SK-N-SH treated with all-trans-retinoic acid at 6 μM for 48 hours (cell line): ENCODE measurements at regions not wholly inside any gene's neighbourhood (a gene's known extent, or its start where the extent isn't known, plus 50 kb on each side); places are given as distances from the start of the nearest gene placed in this dataset.

ENCODE experiments used
- ARNTL ChIP-seq: fragments of 450-650 bp; formaldehyde crosslinking; IDR thresholded peaks from 2 replicates; pipeline ENCODE4 v1.5.0; 2020; ENCODE audit warnings: low read depth, mild to moderate bottlenecking, moderate library complexity, borderline replicate concordance
- CSDC2 ChIP-seq: fragments of 250-450 bp; sonication (Bioruptor Pico); IDR thresholded peaks from 2 replicates; pipeline ENCODE4 v1.5.0; 2020; ENCODE audit warnings: mild to moderate bottlenecking, moderate library complexity
- SNAI2 ChIP-seq: fragments of 250-450 bp; sonication (Bioruptor Pico); IDR thresholded peaks from 2 replicates; pipeline ENCODE4 v1.5.0; 2020; ENCODE audit warnings: mild to moderate bottlenecking, moderate library complexity
- TSHZ2 ChIP-seq: fragments of 250-450 bp; sonication (Bioruptor Pico); IDR thresholded peaks from 2 replicates; pipeline ENCODE4 v1.5.0; 2020; ENCODE audit warnings: mild to moderate bottlenecking, moderate library complexity
- ZFP30 ChIP-seq: fragments of 450-650 bp; formaldehyde crosslinking; IDR thresholded peaks from 2 replicates; pipeline ENCODE4 v1.5.0; 2022; ENCODE audit warnings: mild to moderate bottlenecking, moderate library complexity
- TF ChIP-seq, protein P1 (sequence below): fragments of 250-450 bp; sonication (Bioruptor Pico); IDR thresholded peaks from 2 replicates; pipeline ENCODE4 v1.5.1; 2021; ENCODE audit warnings: mild to moderate bottlenecking, moderate library complexity

- TF ChIP-seq CSDC2 (CRISPR knock-in tag) (no peak), TSHZ2 (CRISPR knock-in tag) (no peak), ARNTL (CRISPR knock-in tag) (no peak), SNAI2 (CRISPR knock-in tag) (no peak), ZFP30 (CRISPR knock-in tag) (no peak)
- TF ChIP-seq, protein P1, sequence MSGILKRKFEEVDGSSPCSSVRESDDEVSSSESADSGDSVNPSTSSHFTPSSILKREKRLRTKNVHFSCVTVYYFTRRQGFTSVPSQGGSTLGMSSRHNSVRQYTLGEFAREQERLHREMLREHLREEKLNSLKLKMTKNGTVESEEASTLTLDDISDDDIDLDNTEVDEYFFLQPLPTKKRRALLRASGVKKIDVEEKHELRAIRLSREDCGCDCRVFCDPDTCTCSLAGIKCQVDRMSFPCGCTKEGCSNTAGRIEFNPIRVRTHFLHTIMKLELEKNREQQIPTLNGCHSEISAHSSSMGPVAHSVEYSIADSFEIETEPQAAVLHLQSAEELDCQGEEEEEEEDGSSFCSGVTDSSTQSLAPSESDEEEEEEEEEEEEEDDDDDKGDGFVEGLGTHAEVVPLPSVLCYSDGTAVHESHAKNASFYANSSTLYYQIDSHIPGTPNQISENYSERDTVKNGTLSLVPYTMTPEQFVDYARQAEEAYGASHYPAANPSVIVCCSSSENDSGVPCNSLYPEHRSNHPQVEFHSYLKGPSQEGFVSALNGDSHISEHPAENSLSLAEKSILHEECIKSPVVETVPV (CRISPR knock-in tag), result no peak
Measured at GRCh38 chr13:44292545-44292944, 81.1 kb upstream of the SERP2 start.
